ENCODE measurements at regions not wholly inside any gene's neighbourhood (a gene's known extent, or its start where the extent isn't known, plus 50 kb on each side); places are given as distances from the start of the nearest gene placed in this dataset.
"Not testable (repeated sequence)": the region's sequence is repeated elsewhere in the genome, so short reads cannot be mapped to it uniquely, and the experiment has no call there.

DNA sequence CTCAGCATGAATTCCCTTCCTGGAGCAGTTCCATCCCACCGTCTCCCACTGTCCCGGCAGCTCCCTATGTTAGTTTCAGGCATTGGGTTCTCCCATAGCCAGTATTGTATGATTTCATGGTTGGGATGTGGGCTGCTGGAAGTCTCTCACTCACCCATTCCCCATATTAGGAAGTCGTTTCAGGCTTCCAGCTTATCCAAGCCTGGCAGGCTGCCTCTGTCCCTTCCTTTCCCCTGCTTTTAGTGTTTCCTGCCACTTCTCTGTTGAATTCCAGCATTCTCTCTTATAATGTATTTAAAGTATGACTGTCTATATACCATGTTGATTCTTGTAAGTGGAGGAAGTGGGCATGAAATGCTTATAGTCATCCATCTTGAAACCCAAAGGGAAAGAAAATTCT lies 309.7 kb upstream of the RBMS3 start:
- DNase-seq: no peak

- no peak for DNase-seq
Observed at GRCh38 chr3:28972921-28973320, 307.9 kb upstream of the RBMS3 start.

GRCh38 chr3:28973609-28974008 lies 307.3 kb upstream of the RBMS3 start:
- DNase-seq: no peak

DNA sequence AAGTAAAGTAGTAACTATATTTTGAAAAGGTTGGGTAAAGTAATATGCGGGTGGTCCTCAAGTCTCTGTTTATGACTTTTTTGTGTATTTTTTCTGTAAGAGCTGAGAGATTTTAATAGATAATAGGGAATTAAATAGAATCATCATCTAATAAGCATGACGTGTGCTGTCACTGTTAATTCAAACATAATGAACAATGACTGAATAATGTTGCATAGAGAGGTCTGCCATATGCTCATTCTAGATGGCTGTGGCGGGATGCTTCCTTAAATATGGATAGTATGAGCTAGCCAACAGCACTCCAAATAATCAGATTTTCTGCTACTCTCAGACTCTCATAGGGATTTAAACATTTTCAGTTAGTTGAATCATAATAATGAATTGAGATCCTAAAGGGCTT lies 302.8 kb upstream of the RBMS3 start:
- no peak for DNase-seq

DNA sequence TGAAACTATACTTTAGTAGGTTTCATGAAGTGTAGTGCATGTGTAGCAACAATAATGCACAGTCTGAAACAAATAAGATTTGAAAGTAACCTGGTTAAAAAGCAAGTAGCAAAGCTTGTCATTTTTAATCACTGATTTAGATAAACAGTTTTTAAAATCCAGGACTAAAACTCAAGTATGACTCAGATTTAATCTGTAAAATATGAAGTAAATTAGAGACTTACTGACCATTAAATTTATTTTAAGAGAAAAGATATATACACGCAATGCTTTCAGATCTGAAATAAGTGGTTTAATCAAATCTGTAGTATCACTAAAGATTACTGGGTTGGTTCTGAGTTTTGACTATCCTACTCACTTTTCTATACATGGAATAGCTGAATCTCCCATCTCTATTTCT lies 300.7 kb upstream of the RBMS3 start:
- DNase-seq: no peak

- DNase-seq: no peak
Observed at GRCh38 chr3:28980631-28981030, 300.2 kb upstream of the RBMS3 start.

GRCh38 chr3:28982906-28983305 lies 298.0 kb upstream of the RBMS3 start:
- DNase-seq: no peak

DNA sequence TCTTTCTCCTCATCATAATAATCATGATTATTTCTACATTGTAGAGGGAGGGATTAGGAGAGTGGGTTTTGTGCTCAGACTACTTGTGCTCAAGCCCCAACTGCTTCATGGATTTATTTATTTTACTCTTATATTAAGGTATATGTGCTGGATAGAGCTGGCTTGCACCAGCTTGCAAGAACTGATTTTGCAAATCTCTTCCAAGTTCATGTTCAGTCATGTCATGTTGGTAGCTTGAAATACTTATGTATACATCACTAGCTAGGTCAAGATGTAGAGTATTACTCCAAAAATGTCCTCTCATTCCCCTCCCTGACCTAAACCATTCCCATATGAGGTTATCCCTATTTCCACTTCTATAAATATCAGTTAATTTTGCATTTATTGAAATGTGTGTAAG lies 293.9 kb upstream of the RBMS3 start:
- DNase-seq: no peak

DNA sequence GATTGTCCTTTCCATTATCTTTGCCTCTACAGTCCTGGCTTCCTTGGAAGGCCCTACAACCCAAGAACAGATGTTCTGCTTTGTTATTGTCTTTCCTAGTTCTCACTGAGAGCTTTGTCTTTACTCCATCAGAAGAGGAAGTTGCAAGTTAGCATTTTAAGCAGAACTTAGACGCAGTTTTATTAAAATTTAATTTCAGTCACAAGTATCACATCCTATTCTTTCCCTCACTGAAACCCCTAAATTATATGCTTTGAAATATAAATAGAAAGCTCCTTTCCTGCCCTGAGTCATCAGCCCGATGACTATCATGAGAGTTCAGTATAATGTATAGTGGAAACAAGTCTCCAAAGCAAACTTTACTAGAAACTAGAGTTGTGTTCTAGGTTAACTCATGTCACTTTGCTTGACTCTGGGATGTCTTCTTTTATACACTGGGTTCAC lies 291.2 kb upstream of the RBMS3 start:
- no peak for DNase-seq

- no peak for DNase-seq
Observed at GRCh38 chr3:28994161-28994905, 286.5 kb upstream of the RBMS3 start.

DNA sequence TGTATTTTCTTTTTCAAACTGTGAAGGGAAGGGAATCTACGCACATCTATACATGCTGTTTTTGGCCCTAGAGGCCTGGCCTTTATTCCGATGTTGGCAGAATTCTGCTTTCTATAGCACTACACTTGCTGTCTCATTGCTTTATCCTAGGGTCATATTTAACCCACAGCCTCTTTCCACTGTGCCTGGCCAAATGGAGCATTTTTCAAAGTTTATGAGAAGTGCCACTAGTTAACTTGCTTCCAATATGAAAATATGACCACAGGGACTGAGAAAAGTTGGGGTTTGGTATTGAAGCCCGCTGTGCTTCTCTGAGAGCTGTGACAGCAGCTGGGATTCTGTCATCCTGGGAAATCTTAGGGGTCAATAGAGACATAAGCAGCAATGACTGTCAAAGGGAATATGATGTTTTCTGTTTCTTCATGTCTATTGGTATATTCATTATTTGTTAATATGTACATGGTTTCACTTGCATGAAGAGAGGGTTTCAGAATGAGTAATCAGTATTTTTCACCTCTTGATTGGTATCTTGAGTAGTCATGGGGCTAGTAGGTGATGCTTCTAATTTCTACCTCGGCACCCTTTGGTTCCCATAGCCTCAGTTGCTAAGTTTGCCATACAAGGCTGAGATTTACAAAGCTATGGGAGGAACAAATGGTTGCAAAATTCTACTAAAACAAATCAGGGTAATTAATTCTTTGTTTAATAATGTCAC lies 275.8 kb upstream of the RBMS3 start:
- DNase-seq: no peak

DNA sequence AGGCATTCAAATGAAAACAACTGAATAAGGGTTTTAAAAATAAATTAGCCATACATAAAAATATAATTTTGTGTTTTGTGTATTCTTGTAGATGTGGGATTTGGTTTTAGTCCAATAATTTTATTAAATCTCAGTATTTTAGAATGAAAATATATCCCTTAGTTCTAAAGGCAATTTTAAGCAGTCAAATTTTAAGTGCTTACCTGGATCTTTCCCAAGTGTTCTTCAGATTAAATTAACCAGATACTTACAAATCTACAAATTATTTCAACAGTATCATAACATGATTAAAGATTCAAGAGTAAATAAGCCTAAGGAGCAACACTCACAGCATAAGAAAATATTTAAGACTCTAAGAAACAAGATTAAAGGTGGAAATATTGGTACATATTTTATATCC lies 275.0 kb upstream of the RBMS3 start:
- DNase-seq: no peak

GRCh38 chr3:29011441-29011840 lies 269.4 kb upstream of the RBMS3 start:
- DNase-seq: no peak

DNA sequence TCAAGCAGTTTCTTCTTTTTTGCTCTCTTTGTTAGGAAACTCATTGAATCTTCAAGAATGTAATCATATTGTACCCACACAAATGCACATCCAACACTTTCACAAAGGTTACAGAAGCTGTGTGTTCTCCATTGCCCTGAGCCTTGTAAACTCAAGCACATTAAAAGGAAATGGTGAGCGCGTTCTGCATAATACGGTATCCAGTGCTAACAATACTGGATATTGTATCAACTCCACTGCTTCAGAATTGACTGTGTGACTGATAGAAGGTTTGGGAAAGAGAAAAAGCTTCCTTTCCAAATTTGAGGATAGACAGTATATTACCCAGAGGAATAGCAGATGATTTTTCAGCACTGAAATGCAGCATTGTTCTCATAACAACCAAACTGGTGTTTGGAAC lies 268.9 kb upstream of the RBMS3 start:
- no peak for DNase-seq

DNA sequence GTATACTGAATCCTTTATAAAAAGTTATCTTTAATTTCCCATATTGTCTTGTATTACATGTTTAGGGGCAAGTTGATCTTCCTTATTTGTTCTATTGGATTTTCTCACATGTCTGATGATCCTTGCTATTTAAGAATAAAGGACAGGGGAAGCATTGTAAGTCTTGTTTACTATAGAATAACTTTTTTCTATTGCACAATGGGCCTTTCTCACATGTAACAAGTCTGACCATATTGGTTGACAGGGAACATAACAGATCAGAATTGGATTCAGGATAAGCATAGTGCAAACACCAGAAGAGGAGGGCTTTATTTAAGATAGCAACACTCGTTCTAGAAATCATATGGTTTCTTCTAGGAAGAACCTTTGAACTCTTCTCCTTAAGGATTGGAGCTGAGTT lies 257.9 kb upstream of the RBMS3 start:
- DNase-seq: no peak

- no peak for DNase-seq
Observed at GRCh38 chr3:29026286-29026685, 254.6 kb upstream of the RBMS3 start.

- no peak for DNase-seq
Observed at GRCh38 chr3:29026959-29027358, 253.9 kb upstream of the RBMS3 start.

DNA sequence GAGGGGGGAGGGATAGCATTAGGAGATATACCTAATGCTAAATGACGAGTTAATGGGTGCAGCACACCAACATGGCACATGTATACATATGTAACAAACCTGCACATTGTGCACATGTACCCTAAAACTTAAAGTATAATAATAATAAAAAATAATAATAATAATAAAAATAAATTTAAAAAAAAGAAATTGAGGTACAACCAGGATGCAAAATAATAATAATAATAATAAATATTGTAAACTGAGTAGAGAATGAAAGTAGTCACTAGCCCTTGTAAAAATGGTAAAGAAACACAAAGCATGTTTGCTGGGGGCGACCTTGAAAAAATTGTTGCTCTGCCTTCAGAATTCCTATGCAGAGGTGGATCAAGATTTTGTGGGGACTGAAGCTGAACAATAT lies 249.7 kb upstream of the RBMS3 start:
- not testable (repeated sequence) for DNase-seq

GRCh38 chr3:29033511-29033910 lies 247.4 kb upstream of the RBMS3 start:
- DNase-seq: no peak

- no peak for DNase-seq
Observed at GRCh38 chr3:29050155-29050554, 230.7 kb upstream of the RBMS3 start.

- DNase-seq: no peak
Observed at GRCh38 chr3:29057326-29057725, 223.5 kb upstream of the RBMS3 start.

GRCh38 chr3:29064085-29064484 lies 216.8 kb upstream of the RBMS3 start:
- no peak for DNase-seq

DNA sequence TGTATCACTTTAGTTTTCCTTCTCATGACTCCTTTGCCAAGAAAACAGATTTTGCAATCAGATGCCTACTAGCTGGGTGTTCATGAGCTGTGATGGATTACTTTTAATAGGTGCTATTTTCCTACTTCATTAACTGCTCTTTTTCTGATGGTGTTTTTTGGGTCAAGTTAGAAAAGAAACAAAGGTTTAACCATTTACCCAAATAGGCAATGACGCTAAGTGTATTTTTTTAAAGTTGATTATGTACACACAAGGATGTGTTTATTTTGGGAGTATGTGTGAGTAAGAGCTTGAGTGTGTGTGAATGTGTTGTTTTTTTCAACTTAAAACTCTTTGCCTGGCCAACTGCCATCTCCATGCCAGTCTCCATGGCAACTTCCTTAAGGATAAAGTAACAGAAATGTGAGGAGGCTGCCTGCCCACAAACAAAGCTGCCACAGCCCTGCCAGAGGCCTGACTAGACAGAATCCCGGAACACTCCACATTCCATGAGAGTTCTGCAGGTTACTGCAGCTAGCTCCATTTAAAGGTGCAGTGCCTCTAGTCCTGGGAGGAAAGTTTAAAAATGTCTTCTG lies 215.6 kb upstream of the RBMS3 start:
- no peak for DNase-seq

- no peak for DNase-seq
Observed at GRCh38 chr3:29067007-29067406, 213.9 kb upstream of the RBMS3 start.

Measured in cortex of kidney (tissue), 1 donor.